HG02885 (cell line): ENCODE measurements at regions not wholly inside any gene's neighbourhood (a gene's known extent, or its start where the extent isn't known, plus 50 kb on each side); places are given as distances from the start of the nearest gene placed in this dataset.

Experiments used
- ATAC-seq: cut with Tn5 transposase; IDR thresholded peaks from one replicate; pipeline ENCODE4 v1.9.1; 2021; ENCODE audit warnings: mild to moderate bottlenecking; ENCODE audit not compliant: unreplicated experiment, poor library complexity

- ATAC-seq: no peak
Observed at GRCh38 chr2:205902900-205903237, 183.1 kb downstream of the INO80D start.

GRCh38 chr2:205902041-205902899, 183.7 kb downstream of the INO80D start:
- no peak for ATAC-seq

- ATAC-seq: no peak
Observed at GRCh38 chr2:205901491-205901890, 184.5 kb downstream of the INO80D start.

GRCh38 chr2:205898744-205899143, 187.2 kb downstream of the INO80D start:
- no peak for ATAC-seq

- ATAC-seq: no peak
Observed at GRCh38 chr2:205895981-205896655, 189.9 kb downstream of the INO80D start.

GRCh38 chr2:205892665-205893259, 193.2 kb downstream of the INO80D start:
- no peak for ATAC-seq

- ATAC-seq: no peak
Observed at GRCh38 chr2:205892251-205892655, 193.7 kb downstream of the INO80D start.

- no peak for ATAC-seq
Observed at GRCh38 chr2:205889114-205889513, 196.9 kb downstream of the INO80D start.

- ATAC-seq: no peak
Observed at GRCh38 chr2:205887637-205888036, 198.3 kb downstream of the INO80D start.

GRCh38 chr2:205885492-205886099, 200.4 kb downstream of the INO80D start:
- ATAC-seq: peak; percentile 69

GRCh38 chr2:205883965-205884364, 201.7 kb downstream of the NRP2 start:
- ATAC-seq: no peak

GRCh38 chr2:205882806-205883425, 200.6 kb downstream of the NRP2 start:
- no peak for ATAC-seq

GRCh38 chr2:205880048-205880447, 197.7 kb downstream of the NRP2 start:
- no peak for ATAC-seq

GRCh38 chr2:205878999-205879762, 196.9 kb downstream of the NRP2 start:
- ATAC-seq: no peak

- no peak for ATAC-seq
Observed at GRCh38 chr2:205877496-205877895, 195.2 kb downstream of the NRP2 start.

GRCh38 chr2:205876127-205876526, 193.8 kb downstream of the NRP2 start:
- ATAC-seq: no peak

- no peak for ATAC-seq
Observed at GRCh38 chr2:205872716-205873115, 190.4 kb downstream of the NRP2 start.

GRCh38 chr2:205869439-205869838, 187.1 kb downstream of the NRP2 start:
- no peak for ATAC-seq

GRCh38 chr2:205868773-205869333, 186.6 kb downstream of the NRP2 start:
- ATAC-seq: no peak
